GM12865 (cell line): ENCODE measurements at regions not wholly inside any gene's neighbourhood (a gene's known extent, or its start where the extent isn't known, plus 50 kb on each side); places are given as distances from the start of the nearest gene placed in this dataset.
A peak's percentile ranks its signal among the peaks of the same experiment; 100 is the strongest.
"Not testable (repeated sequence)": the region's sequence is repeated elsewhere in the genome, so short reads cannot be mapped to it uniquely, and the experiment has no call there.

Experiments
- DNase-seq: peaks from one replicate; pipeline ENCODE4 v3.0.0; 2010; ENCODE audit warnings: low read depth
- H3K4me3 ChIP-seq: 2 replicates; pipeline ENCODE4 v1.5.1; 2011; ENCODE audit warnings: mild to moderate bottlenecking, low read depth, low read length, control low read depth
- TF ChIP-seq, protein P1 (sequence below): IDR thresholded peaks from 2 replicates; pipeline ENCODE4 v1.5.1; 2011; ENCODE audit warnings: low read length, control low read depth, low read depth, inconsistent platforms; ENCODE audit not compliant: insufficient read depth; ENCODE audit errors: missing control alignments

DNA sequence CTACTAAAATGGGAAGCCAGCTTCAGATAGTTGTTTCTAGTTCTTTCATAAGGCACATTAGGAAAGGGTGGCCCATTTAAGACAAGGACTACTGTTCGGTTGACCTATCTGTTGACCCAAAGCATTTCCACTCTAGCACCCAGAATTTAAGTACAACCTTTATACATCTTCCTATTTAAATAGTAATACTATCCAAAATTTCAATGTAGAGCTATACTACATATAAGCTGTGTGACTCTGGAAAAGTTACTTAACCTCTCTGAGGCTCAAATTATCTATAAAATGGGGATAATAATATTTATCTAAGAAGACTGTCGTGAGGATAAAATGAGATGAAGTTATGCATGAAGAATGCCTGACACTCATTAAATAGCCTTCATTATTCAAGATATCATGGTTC, 82.0 kb upstream of the TMEM164 start:
- H3K4me3 ChIP-seq: no peak overlapping the region
- DNase-seq: no peak
- TF ChIP-seq, protein P1, sequence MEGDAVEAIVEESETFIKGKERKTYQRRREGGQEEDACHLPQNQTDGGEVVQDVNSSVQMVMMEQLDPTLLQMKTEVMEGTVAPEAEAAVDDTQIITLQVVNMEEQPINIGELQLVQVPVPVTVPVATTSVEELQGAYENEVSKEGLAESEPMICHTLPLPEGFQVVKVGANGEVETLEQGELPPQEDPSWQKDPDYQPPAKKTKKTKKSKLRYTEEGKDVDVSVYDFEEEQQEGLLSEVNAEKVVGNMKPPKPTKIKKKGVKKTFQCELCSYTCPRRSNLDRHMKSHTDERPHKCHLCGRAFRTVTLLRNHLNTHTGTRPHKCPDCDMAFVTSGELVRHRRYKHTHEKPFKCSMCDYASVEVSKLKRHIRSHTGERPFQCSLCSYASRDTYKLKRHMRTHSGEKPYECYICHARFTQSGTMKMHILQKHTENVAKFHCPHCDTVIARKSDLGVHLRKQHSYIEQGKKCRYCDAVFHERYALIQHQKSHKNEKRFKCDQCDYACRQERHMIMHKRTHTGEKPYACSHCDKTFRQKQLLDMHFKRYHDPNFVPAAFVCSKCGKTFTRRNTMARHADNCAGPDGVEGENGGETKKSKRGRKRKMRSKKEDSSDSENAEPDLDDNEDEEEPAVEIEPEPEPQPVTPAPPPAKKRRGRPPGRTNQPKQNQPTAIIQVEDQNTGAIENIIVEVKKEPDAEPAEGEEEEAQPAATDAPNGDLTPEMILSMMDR: no peak

DNA sequence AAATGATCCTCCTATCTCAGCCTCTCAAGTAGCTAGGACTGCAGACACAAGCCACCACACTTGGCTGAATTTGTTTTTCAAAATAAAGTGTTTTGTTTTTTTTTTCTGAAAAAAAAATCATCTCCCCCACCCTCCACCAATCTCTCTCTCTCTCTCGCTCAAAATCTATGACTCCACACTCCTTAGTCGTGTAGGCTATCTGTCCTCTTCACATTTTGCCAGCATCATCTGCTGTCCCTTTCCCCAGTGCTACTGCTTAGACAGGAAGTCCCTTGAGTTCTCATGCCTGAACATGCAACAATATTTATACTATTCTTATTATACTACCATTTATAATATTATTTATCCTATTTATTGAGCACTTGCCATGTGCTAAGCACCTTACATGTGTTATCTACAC, 80.7 kb upstream of the TMEM164 start:
- DNase-seq: no peak
- TF ChIP-seq, protein P1: no peak
- no peak overlapping the region for H3K4me3 ChIP-seq

DNA sequence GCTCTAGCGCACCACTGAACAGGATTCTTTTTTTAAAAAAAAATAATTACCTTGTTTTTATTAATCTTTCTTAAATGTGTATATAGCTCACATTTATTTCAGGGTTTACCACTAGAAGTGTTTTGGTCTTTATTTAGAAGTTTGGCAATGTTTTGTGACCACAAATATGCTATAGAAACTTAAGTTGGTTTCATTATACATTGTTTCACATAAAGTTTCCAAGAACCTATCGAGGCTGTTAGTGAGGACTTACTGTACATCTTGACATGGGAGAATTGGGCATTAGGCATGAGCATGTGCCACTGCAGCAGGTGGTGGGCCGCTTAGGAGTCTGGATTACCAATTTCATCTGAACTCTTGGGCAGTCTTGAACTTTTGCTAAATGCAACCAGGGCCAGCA, 77.9 kb upstream of the TMEM164 start:
- H3K4me3 ChIP-seq: not testable (repeated sequence)
- DNase-seq: peak; percentile 2

DNA sequence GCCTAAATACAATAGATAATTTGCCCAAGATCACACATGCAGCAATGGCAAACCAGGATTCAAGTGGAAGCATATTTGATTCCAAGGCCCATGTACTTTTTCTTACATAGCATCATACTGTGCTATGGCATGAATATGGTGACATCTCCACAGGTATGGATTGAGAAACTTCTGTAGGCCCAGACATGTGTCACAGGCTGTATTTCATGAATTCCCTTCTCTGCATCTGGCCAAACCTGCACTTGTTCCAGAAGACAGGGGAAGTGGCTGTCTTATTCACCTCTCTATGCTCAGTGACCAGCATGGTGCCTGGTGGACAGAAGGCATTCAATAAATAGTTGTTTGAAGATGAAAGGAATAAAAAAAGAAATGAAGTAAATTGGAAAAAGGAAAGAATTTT, 77.3 kb upstream of the TMEM164 start:
- DNase-seq: no peak
- no peak overlapping the region for H3K4me3 ChIP-seq

DNA sequence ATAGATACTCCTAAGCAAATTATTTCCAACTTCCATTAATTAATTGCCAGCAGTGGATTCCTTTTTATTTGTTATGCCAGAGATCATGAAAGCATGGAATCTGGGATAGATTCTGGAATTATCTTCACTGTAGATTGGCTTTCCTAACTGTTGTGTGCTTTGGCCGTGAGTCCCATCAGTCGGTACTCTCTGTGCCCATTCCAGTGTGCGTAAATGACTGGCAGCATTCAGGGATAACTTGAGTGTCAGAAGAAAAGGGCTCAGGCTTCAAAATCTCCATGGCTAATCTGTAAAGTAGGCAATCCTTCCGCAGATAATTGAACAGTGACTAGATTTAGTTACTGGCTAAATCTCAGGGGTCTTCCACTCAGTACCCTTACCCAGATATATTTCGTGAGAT, 76.8 kb upstream of the TMEM164 start:
- TF ChIP-seq, protein P1: no peak

More for the DNA sequence above, 77.3 kb upstream of the TMEM164 start:
- TF ChIP-seq, protein P1: no peak

DNA sequence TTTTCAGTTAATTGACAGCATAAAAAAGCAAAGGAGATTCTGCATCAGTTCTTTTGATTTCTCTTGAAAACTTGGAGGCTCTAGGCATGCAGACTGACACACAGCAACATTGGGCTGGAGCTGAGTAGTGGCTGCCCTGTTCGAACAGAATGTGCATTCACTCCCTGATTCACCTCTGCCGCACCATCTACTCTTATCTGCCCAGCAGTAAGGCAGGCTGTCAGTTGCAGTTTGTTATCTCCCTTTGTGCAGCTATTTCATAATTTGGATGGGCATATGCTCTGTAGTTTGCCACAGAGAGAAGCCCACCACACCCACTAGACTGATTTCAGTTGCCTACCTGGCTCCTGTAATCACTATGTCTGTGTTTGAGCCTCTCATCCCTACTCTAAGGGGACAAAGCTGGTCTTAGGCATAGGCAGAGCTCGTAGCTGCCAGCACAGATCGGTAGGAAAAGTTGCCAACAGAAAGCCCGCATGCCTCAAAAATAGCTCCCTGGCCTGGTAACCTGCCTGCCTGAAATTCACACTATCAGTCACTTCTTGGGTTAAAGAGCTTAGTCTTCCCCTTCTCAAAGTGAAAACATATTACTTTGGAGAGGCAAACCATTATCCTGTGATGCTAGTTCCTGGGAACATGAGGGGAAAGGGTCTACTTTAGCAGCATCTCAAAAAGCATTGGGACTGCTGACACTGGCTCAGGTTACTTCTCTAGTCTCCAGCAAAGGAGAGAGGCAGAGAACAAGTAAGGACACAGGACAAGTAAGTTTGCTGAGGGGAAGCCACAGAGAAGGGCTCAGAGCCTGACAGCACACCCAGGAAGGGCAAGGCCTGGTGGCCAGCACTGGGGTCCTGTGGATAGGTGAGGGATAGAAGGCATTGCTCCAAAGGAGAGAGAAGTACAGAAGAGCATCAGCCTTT, 75.9 kb upstream of the TMEM164 start:
- no peak for DNase-seq
- no peak overlapping the region for H3K4me3 ChIP-seq
- TF ChIP-seq, protein P1: no peak

More for the DNA sequence above, 76.8 kb upstream of the TMEM164 start:
- DNase-seq: no peak
- H3K4me3 ChIP-seq: no peak overlapping the region

DNA sequence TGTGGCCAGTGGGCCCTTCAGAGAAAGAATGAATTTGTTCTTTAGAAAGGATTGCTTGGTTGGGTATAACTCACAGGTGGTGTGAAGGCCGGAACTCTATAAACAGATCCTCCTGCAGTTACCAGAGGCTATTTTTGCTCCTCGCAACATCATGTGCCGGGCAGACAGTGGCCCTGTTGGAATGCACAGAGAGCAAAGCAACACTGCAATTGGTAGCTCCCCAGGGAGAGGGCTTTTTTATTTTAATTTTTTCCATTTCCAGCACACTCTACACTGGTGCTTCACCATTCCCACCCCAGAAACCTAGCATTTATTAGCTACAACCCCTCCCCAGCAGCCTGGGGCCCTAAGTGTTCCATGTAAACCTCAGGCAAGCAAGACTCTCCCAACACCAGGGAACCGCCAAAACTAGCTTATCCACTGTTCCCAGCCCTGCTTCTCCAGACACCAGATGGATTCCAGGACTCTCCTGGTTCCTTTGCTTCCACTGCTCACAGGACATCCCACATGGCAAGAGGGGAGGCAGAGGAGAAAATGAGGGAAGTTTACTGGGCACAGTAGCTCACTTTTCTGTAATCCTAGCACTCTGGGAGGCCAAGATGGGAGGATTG, 75.1 kb upstream of the TMEM164 start:
- no peak overlapping the region for H3K4me3 ChIP-seq
- no peak for DNase-seq
- TF ChIP-seq, protein P1: no peak
